SK-N-SH (cell line): ENCODE measurements at regions not wholly inside any gene's neighbourhood (a gene's known extent, or its start where the extent isn't known, plus 50 kb on each side); places are given as distances from the start of the nearest gene placed in this dataset.

Experiments used
- GATA2 ChIP-seq: sonication (generic); formaldehyde crosslinking; IDR thresholded peaks from 2 replicates; pipeline ENCODE4 v1.5.0; 2020; ENCODE audit warnings: mild to moderate bottlenecking, missing genetic modification reagents
- MAX ChIP-seq: IDR thresholded peaks from 2 replicates; pipeline ENCODE4 v1.4.0; 2012; ENCODE audit warnings: low read depth
- POLR2AphosphoS5 ChIP-seq: IDR thresholded peaks from 2 replicates; pipeline ENCODE4 v1.6.1; 2012; ENCODE audit warnings: low read depth, low read length
- RCOR1 ChIP-seq: fragments of 150-350 bp; IDR thresholded peaks from 2 replicates; pipeline ENCODE4 v1.6.1; 2017; ENCODE audit warnings: antibody characterized with exemption, low read length
- TCF12 ChIP-seq: IDR thresholded peaks from 2 replicates; pipeline ENCODE4 v1.4.0; 2012
- TF ChIP-seq, protein P1 (sequence below): fragments of 200-600 bp; sonication (generic); IDR thresholded peaks from 2 replicates; pipeline ENCODE4 v1.6.1; 2017; ENCODE audit warnings: antibody characterized with exemption, mild to moderate bottlenecking, moderate library complexity
- TF ChIP-seq, protein P2 (sequence below): IDR thresholded peaks from 2 replicates; pipeline ENCODE4 v1.6.1; 2012; ENCODE audit warnings: mild to moderate bottlenecking, low read depth, low read length, moderate library complexity

DNA sequence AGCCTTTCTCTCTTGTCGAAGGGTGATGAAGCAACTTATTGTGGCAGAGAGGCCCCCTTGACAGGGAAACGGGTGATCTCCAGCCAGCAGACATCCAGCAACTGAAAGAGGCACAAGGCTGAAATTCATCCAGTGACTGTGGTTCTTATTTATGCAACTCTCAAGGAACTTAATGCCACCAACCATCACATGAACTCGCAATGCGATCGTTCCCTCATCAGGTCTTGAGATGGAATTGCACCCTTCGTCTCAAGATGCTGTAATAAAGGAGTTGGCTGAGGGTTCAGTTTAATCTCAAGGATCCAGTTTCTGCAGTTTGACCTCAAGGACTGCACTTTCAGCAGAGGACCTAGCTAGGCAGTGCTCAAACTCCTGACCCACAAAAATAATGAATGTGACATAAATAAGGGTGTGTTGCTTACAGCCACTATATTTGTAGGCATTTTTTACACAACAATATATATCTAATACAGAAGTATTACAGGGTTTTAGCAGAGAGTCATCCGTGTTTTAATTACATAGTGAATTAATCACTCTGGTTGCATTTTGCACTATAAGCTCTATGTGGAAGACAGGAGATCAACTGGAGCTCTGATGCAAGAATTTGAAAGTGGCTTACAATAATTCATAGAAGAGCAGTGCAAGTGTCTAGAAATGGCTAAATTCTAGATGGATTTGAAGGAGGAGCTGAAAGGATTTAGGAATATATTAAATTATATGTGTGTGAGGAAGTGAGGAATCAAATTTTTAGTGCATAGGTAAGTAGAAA lies 957.8 kb upstream of the CTNND2 start:
- TF ChIP-seq, protein P1, sequence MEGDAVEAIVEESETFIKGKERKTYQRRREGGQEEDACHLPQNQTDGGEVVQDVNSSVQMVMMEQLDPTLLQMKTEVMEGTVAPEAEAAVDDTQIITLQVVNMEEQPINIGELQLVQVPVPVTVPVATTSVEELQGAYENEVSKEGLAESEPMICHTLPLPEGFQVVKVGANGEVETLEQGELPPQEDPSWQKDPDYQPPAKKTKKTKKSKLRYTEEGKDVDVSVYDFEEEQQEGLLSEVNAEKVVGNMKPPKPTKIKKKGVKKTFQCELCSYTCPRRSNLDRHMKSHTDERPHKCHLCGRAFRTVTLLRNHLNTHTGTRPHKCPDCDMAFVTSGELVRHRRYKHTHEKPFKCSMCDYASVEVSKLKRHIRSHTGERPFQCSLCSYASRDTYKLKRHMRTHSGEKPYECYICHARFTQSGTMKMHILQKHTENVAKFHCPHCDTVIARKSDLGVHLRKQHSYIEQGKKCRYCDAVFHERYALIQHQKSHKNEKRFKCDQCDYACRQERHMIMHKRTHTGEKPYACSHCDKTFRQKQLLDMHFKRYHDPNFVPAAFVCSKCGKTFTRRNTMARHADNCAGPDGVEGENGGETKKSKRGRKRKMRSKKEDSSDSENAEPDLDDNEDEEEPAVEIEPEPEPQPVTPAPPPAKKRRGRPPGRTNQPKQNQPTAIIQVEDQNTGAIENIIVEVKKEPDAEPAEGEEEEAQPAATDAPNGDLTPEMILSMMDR: no peak
- TF ChIP-seq, protein P2, sequence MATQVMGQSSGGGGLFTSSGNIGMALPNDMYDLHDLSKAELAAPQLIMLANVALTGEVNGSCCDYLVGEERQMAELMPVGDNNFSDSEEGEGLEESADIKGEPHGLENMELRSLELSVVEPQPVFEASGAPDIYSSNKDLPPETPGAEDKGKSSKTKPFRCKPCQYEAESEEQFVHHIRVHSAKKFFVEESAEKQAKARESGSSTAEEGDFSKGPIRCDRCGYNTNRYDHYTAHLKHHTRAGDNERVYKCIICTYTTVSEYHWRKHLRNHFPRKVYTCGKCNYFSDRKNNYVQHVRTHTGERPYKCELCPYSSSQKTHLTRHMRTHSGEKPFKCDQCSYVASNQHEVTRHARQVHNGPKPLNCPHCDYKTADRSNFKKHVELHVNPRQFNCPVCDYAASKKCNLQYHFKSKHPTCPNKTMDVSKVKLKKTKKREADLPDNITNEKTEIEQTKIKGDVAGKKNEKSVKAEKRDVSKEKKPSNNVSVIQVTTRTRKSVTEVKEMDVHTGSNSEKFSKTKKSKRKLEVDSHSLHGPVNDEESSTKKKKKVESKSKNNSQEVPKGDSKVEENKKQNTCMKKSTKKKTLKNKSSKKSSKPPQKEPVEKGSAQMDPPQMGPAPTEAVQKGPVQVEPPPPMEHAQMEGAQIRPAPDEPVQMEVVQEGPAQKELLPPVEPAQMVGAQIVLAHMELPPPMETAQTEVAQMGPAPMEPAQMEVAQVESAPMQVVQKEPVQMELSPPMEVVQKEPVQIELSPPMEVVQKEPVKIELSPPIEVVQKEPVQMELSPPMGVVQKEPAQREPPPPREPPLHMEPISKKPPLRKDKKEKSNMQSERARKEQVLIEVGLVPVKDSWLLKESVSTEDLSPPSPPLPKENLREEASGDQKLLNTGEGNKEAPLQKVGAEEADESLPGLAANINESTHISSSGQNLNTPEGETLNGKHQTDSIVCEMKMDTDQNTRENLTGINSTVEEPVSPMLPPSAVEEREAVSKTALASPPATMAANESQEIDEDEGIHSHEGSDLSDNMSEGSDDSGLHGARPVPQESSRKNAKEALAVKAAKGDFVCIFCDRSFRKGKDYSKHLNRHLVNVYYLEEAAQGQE: no peak
- TF ChIP-seq GATA2 (CRISPR knock-in tag) (no peak), POLR2AphosphoS5 (no peak), TCF12 (no peak), RCOR1 (no peak), MAX (no peak)
